ENCODE measurements at regions not wholly inside any gene's neighbourhood (a gene's known extent, or its start where the extent isn't known, plus 50 kb on each side); places are given as distances from the start of the nearest gene placed in this dataset.

DNA sequence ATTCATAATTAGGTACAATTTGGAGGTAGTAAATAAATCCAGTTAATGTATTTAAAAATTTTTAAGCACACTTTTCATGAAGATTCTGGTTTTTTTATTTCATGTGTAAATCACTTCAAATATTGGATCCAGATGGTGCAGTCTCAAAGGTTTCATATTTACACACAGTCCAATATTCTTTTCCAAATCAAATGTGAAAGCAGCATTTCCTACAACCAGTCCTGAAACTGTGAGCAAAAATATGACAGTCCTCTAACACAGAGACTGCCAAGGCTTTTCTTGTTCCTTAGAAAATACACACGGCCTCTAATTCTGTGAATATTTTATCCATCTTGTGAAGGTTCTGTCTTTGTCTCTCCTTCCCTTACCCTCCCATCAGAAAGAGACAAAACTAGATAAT is 645.9 kb downstream of the ARL4A start:
- DNase-seq, result no peak

DNA sequence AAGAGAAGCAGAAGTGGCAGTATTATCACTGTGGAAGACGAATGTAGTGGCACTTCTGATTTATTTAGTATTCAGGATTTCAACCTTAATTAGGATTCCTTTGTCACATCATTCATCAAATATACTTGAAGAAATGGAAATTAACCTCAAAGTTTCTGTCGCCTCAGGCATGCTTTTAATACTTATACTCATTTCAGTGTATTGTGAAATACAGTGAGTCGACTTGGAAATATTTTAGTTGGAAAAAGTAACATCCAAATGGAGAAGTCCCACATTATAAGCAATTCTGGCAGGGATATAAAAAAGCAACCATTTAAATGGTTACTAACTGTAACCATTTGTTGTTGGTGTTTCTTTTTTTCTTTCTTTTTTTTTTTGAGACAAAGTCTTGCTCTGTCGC is 648.8 kb downstream of the ARL4A start:
- no peak for DNase-seq

DNA sequence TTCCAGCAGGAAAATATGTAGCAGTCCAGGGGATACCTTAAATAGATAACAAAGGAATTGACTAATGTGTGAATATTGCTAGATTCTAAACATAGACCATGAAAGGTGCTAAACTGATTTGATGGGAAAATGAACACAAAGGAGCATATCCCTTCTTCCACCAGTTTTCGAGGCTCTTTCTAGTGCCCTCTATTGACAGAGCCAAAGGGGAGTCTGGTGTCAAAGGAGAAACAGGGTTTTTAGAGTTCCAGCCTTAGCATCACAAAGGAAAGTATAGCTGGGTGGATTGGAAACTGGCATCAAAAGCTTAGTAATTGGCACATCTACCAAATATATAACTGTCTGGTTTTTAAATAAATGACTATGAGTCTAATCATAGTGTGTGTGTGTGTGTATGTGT is 636.8 kb downstream of the ETV1 start:
- no peak for DNase-seq

DNA sequence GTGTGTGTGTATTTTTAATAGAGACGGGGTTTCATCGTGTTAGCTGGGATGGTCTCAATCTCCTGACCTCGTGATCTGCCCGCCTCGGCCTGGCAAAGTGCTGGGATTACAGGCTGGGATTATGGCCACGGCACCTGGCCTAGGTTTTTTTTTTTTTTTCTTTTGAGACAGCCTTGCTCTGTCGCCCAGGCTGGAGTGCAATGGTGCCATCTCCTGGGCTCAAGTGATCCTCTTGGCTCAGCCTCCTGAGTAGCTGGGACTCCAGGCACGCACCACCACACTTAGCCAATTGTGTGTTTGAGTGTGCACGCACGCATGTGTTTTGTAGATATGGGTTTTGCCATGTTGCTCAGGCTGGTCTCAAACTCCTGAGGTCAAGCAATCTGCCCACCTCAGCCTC is 629.8 kb downstream of the ETV1 start:
- DNase-seq, result no peak

DNA sequence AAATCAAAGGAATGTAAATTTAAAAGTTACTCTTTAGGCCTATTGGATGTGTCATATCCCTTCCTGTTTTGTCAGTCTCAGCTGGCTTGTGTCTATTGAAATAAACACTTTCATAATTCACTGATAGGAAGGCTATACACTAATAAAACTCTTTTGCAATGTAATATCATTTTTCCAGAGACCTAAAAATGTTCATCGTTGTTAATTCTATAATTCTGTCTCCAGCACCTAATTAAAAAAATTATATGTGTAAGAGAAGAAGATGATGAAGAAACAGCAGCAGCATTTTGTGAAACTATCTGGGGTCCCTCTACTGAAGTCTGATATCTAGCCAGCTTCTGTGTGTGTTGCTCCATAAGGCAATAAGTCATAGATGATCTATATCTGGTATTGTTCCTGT is 602.7 kb downstream of the ETV1 start:
- DNase-seq, result no peak

DNA sequence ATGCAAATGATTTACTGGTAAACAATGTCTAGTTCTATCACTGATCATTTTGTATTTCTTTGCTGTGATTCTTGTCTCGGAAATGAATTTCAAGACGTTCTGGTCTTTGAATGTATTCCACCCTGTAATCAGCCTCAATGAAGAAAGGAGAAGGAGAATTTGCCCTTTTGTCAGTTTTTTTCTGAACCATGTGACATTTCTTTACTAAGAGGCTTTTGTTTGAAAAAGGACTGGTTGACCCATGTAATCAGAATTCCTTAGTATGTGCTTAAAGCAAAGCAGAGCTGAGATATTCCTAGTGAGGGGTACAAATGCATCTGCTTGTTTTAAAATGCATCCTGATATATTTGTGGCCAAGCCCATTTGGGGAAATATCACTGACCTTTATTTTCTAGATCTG is 581.6 kb downstream of the ETV1 start:
- DNase-seq, result no peak

DNA sequence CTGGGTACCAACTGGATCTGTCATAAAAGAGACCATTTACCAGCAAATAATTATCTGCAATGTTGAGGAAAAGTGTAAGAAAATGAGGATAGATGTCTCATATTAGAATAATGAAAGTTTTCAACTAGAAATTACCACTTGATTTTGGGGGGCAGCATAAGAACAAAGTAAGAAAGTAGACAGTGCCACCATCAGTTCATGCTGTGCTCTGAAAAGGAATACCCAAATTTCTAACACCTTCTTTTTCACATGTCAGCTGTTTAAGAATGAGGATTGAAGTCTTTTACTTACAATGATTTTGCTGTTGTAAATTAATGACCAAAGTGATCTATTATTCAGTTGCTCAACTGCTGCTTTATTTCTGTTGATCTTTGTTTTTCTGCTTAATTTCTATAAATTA is 578.3 kb downstream of the ETV1 start:
- no peak for DNase-seq

DNA sequence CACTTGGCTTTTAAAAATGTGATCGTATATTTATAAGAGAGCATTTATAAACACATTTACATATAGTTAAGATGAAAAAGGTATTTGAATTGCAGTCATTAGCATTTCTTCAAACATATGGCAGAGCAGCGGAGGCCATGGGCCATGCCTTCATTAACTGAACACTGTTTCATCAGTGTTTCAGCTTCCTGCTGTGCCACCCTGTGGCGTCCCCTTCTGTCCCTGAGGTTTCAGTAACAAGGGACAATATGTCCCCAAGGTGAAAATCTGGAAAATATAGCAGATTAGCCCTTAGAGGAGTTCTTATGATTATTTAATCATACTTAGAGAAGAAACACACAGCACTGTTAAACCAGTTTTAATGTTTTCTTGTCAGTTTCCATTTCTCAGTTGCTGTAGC is 577.8 kb downstream of the ETV1 start:
- no peak for DNase-seq

DNA sequence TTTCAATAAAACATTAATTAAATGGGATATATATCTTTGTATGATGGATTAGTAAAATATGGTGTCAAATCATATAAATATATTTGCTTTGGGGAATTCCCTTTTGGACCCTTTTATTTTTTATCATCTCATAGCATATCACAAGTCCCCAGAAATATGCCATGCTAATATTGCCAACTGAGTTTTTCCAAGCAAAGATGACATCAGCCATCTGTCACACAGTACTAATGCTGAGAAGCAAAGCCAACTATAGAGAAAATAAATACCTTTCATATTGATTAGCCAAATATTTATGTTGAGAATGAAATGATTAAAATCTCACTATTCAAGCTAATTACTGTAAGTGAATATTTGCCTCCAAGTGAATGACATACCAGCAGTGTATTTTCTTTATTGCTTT is 575.3 kb downstream of the ETV1 start:
- DNase-seq, result no peak

DNA sequence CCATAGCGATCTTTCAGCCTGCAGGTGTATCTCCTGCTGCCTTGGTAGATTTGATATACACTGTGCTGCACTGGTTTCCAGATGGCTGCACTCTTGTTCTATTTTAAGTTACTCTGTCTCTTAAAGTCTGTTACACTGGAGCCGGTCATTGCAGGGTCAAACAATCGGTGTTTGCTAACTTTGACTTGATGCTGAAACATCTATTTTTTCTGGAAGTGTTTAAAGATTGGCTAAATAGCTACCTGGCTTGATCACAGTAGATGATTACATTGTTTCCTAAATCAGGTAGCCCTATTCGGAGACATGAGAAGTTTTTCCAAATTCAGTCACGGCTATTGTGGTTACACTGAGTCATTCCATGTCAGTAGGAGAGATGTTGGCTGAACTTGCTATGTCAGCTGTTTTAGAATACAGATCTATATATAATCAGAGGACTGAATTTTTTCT is 574.8 kb downstream of the ETV1 start:
- DNase-seq, result no peak

DNA sequence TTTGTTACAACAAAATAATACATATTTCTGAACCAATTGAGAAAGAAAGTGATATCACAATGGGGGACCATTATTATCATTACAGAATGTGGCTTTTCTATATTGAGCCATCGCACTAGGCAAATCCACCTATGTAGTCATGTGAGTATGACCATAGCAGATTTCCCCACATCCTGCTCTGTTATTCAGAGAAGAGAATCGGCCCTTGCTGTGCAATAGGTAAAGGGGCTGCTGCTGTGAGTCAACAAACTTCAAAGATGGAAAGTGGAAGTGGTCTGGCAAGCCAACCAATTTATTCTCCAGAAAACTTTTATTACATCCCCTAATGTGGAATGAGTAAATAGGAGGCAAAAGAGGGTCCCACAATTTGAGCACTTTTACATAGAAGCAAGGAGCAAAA is 573.4 kb downstream of the ETV1 start:
- DNase-seq, result no peak

DNA sequence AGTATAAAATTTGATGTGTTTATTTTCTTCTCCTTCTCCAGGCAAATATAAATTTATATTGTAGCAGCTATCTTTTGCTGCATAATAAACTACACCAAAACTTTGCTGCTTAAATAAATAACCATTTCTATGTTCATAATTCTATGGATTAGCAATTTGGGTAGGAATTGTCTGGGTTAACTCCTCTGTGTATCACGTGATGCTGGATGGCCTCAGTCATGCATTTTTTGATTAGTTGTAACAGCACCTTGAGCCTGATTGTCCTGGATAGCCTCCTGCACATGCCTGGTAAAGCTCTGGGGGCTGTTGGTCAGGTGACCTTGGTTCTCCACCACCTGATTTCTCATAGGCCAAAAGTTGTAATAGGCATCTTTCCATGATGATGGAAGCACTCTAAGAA is 572.9 kb downstream of the ETV1 start:
- no peak for DNase-seq

DNA sequence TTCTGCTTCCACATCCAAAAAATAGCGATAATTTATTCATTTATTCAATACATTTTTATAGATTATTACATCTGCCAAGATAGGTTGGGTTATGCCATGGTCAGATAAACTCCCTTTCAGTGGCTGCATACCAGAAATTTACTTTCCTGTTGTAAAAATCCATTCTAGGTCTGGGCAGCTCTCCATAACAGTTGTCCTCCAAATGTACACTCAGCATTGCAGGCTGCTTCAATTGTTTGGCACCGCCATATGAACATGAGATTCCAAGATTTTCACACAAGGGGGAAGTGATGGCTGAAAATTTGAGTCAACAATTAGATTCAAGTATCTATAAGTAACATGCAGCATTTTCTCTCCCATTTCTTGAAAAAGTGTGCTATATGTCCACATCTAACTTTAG is 568.7 kb downstream of the ETV1 start:
- no peak for DNase-seq

DNA sequence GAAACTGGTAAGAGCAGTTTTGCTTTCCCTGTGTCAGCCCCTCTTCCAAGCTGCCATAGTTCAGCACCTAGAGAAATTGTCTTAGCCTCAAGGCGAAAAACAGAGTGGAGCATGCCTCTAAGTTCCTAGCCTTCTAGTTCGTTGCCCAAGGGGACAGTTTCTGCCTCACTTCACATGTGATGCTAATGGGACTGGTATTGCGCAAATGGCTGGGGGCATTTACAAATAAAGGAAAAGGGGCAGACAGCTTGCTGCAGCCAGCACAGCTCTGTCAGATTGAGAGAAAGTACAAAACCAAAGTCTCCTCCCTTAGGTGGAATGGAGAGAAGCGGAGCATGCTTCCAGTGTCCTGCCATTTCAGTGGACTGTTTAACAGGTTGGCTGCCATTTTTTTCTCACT is 567.7 kb downstream of the ETV1 start:
- DNase-seq, result no peak

DNA sequence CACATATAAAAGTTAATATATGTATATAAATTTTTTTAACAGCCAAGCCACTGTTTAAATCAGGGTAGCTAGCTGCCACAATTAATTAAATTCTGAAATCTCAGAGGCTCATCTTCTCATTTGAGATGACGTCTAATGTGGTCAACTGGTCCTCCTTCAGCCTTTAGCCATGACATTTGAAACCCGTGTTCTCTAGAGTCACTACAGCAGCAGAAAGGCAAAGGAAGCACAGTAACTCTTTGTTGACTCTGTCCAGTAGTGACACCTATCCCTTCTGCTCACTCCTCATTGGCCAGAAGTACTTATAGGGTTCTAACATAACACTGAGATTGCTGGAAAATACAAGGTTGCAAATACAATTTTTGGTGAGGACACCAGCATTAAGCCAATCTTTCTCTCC is 555.5 kb downstream of the ETV1 start:
- DNase-seq, result no peak

DNA sequence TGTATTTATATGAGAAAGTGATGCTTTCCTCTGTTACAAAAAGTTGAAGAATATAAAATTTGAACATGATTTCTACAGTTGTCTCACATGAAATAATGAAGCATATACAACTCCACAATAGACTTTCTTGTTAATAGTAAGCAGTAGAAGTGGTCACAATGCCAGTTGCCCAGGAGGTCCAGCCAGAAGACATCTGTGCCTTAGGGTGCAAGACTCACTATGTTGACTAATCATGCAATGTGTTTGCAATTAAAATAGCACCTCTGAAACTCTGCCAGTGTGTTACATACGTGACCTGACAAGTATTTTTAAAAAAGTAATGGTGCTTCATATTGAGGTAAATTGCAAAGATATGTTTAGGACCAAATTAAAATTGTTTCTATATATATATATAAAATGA is 547.2 kb downstream of the ETV1 start:
- no peak for DNase-seq

DNA sequence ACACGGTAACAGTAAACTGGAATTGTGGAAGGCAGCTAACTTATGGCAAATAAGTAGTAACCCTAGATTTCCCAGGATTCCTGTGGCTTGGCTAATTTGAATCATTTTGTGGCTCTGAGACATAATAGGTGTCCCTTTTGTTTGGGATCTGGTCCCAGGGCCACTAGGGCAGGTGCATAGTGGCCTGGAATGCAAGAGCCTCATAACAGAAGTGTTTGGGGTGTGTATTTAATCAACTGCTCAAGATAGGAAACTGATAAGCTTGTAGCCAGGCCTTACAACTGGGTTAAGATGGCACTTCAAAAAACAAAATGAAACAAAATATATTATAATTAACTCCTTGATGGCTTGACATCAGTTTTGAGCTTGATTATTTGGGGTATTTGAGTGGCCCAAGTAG is 541.8 kb downstream of the ETV1 start:
- no peak for DNase-seq

DNA sequence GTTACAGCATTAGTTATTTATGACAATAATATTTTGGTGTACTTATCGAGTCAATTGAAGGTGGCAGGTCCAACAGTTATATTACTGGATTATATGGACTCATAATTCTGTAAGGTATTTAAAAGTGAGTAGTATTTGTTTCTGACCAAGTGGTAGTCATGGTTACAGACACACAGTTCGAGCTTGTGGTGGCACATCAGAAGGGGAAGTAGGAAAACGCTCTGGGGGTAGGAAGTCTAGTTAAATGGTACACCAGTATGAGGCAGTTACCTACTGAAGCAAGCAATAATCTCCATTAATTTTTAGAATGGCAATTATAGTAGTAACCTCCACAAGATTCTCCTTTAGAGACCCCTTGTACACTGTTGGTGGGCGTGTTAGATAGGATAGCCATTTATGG is 541.2 kb downstream of the ETV1 start:
- DNase-seq, result no peak

DNA sequence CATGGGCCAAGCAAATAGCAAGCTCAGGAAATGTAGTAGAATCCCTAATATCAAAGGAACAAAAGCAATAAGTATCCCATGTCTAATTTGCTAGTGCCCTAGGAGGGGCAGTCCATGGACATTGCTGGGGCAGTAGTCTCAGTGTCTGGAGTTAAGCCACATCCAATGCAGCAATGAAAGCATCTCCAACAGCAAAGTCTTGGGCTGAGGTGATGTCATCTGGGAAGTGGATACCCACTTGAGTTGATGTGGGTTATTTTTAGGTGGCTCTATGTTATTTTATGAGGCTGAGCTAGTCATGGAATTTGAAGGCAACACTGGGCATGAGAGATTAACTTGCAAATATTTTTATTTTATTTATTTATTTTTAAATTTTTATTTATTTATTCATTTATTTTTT is 540.0 kb downstream of the ETV1 start:
- DNase-seq, result no peak

DNA sequence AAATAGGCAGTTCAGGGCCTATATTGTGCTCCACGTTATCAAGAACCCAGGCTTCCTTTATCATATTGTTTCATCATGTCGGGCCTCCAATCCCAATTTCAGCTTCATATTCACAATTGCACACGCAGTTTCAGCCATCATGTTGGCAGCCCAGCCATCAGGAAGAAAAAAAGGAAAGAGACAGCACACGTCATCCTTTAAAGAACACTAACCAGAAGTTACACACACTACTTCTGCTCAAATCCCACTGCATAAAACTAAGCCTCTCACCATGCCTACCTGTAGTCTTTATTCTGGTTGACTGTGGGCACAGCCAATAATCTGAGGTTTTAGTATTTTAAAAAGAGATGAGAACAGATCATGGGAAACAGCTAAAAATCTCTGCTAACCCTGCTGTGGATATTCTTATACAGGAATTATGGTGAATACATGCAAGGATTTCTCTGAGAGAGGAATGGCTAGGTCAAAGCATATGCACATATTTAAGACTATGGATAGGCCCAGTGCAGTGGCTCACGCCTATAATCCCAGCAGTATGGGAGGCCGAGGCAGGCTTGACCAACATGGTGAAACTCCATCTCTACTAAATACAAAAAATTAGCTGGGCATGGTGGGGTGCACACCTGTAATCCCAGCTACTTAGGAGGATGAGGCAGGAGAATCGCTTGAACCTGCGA is 534.4 kb downstream of the ETV1 start:
- no peak for DNase-seq

DNA sequence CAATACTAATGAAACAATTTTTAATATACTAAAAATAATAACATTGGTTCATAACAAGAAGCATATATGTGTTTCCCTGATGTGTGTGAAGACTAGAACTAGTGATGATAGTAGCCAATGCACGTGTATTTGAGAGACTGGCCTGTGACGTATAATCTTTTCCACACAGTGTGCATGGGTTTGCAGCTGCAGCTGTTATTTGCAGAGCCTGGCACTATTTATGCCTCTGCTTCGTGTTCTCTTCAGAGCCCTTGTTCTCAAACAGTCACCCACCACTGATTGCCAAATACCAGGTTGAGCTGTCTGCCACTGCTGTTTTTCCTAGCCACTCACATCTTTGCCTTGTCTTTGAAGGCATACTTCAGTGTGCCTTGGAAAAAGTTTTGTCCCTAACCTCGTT is 531.7 kb downstream of the ETV1 start:
- DNase-seq, result no peak

DNA sequence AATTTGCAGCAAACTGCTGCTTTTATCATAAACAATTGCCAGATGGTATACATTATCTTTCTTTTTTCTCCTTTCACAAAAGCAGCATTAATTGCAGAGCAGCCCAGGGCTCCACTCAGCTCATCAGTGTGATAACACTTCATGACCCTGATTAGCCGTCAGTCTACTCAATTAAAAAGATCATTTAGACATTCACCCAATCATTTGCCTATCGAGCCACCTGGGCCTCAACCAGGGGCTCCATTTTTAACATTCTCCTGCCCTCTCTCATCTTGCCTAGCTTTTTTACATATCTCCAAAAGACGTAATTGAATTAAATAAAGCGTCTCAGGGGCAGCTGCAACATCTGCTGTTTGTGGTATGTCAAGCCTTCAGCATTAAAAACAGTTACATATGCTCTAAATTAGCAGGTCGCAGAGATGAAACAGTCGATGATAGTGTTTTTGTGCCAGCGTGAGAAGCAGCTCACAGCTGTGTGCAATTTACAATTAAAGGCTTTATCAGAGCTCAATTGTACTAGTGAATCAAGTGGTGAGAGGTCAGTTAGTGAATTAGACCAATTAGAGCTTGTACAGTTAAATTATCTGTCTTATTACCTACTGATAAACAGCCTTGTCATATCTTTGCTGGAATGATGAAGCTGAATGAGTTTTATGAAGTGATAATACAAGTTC is 522.5 kb downstream of the ETV1 start:
- DNase-seq, result no peak

DNA sequence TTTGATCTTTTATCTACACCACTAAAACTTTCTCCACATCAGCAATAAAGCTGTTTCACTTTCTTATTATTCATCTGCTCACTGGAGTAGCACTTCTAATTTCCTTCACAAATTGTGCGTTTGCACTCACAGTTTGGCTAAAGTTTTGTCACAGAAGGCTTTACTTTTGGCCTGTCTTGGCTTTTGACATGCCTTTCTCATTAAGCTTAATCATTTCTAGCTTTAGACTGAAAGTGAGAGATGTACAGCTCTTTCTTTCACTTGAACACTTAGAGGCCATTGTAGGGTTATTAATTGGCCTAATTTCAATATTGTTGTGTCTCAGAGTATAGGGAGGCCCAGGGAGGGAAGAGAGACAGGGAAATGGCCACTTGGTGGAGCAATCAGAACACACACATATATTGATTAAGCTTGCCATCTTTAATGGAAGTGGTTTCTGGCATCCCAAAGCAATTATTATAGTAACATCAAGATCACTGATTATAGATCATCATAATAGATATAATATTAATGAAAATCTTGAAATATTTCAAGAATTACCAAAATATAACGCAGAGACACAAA is 512.5 kb downstream of the ETV1 start:
- no peak for DNase-seq

DNA sequence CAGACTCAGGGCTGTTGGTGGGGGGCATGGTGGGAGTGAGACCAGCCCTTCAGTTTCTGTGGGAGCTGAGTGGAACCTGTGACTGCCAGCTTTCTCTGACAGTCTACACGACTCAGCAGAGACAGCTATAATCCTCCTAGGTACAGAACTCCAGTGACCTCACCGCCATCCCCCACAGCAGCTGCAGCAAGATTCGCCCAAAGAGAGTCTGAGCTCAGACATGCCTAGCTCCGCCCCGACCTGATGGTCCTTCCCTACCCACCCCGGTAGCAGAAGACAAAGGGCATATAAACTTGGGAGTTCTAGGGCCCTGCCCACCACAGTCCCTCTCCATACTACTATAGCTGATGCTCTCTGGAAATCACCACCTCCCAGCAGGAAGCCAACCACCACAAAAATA is 500.1 kb downstream of the ETV1 start:
- DNase-seq, result no peak

DNA sequence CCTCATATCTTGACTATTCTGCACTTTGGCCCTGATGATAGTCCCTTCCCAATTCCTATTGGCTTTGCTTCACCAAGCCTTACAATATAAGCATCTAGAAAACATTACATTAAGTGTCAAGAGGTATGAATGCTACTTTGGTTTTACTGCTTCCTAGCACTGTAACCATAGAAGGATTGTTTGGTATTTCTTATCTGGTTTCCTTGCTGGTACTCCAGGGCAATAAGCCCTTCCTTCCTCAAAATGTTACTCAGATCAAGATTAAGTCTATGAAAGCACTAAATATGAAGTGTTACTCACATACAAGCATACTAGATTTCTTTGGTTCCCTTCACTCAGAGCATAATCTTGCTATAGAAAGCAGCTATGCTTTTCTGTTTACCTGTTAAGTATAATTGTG is 492.5 kb downstream of the ETV1 start:
- DNase-seq, result no peak

Measured in suppressor macrophage treated with lipopolysaccharide for 4 hours (primary cell).